ENCODE measurements at regions not wholly inside any gene's neighbourhood (a gene's known extent, or its start where the extent isn't known, plus 50 kb on each side); places are given as distances from the start of the nearest gene placed in this dataset.
"Not testable (repeated sequence)": the region's sequence is repeated elsewhere in the genome, so short reads cannot be mapped to it uniquely, and the experiment has no call there.

GRCh38 chr1:30450818-30451233 is 272.6 kb downstream of the MATN1 start:
- no peak for DNase-seq

- no peak for DNase-seq
These were observed 273.1 kb downstream of the MATN1 start for GRCh38 chr1:30450148-30450817.

GRCh38 chr1:30449428-30450147 is 273.8 kb downstream of the MATN1 start:
- DNase-seq: no peak

- DNase-seq: no peak
These were observed 274.4 kb downstream of the MATN1 start for GRCh38 chr1:30449003-30449402.

GRCh38 chr1:30447701-30448100 is 275.7 kb downstream of the MATN1 start:
- no peak for DNase-seq

GRCh38 chr1:30447080-30447479 is 276.3 kb downstream of the MATN1 start:
- DNase-seq: no peak

- no peak for DNase-seq
These were observed 276.9 kb downstream of the MATN1 start for GRCh38 chr1:30446508-30446907.

GRCh38 chr1:30446095-30446494 is 277.3 kb downstream of the MATN1 start:
- no peak for DNase-seq

GRCh38 chr1:30445449-30445848 is 277.9 kb downstream of the MATN1 start:
- DNase-seq: no peak

- DNase-seq: no peak
These were observed 278.5 kb downstream of the MATN1 start for GRCh38 chr1:30444850-30445249.

GRCh38 chr1:30444401-30444800 is 279.0 kb downstream of the MATN1 start:
- DNase-seq: no peak

- not testable (repeated sequence) for DNase-seq
These were observed 285.1 kb downstream of the MATN1 start for GRCh38 chr1:30438274-30438673.

GRCh38 chr1:30437059-30437576 is 286.3 kb downstream of the MATN1 start:
- DNase-seq: no peak

- no peak for DNase-seq
These were observed 295.8 kb downstream of the MATN1 start for GRCh38 chr1:30427545-30427944.

GRCh38 chr1:30425046-30425445 is 298.3 kb downstream of the MATN1 start:
- no peak for DNase-seq

GRCh38 chr1:30423570-30423969 is 299.8 kb downstream of the MATN1 start:
- no peak for DNase-seq

GRCh38 chr1:30422251-30422650 is 301.1 kb downstream of the MATN1 start:
- no peak for DNase-seq

GRCh38 chr1:30420519-30421050 is 302.8 kb downstream of the MATN1 start:
- DNase-seq: no peak

GRCh38 chr1:30419831-30420230 is 303.6 kb downstream of the MATN1 start:
- no peak for DNase-seq

GRCh38 chr1:30418939-30419720 is 304.3 kb downstream of the MATN1 start:
- DNase-seq: no peak

GRCh38 chr1:30418061-30418938 is 305.1 kb downstream of the MATN1 start:
- no peak for DNase-seq

GRCh38 chr1:30417701-30418046 is 305.7 kb downstream of the MATN1 start:
- no peak for DNase-seq

Data from NCI-H1092 (cell line).